HTR-8/SVneo (cell line): ENCODE measurements at regions not wholly inside any gene's neighbourhood (a gene's known extent, or its start where the extent isn't known, plus 50 kb on each side); places are given as distances from the start of the nearest gene placed in this dataset.
"Not testable (repeated sequence)": the region's sequence is repeated elsewhere in the genome, so short reads cannot be mapped to it uniquely, and the experiment has no call there.

Experiments used
- DNase-seq: peaks from one replicate; pipeline ENCODE4 v3.0.0; 2011; ENCODE audit warnings: low spot score, mixed read lengths; ENCODE audit not compliant: insufficient read length
- FAIRE-seq: peaks from 2 replicates; lab custom pipeline; 2011; peaks lifted over from hg19 to GRCh38; lab: Jason Lieb, UNC

DNA sequence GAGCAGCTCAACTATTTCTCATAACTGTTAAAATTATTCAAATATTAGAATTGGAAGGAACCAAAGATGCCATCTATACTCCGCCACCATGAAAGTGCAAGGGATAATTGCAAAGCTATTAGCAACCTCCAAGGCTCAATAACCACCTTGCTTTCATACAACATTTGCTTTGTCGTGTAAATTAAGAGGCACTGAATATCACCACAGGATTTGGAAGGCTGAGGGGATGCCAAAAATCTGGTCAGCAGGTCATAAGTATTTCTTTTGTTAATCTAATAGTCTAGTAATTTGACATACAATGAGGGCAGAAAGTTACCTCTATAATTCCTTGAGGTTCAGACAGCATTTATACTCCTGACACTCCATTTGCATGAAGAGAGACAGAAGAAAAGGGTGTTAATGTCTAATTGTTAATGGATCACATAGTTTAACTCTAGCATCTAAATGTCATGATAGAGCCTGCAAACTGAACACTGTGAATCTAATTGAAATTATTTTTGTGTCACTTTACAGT is 200.9 kb upstream of the DIAPH2 start:
- FAIRE-seq = no peak
- DNase-seq = no peak

DNA sequence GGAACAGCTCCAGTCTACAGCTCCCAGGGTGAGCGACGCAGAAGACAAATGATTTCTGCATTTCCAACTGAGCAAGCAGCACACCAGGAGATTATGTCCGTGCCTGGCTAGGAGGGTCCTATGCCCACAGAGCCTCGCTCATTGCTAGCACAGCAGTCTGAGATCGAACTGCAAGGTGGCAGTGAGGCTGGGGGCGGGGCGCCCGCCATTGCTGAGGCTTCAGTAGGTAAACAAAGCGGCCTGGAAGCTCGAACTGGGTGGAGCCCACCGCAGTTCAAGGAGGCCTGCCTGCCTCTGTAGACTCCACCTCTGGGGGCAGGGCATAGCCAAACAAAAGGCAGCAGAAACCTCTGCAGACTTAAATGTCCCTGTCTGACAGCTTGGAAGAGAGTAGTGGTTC is 198.0 kb upstream of the DIAPH2 start:
- DNase-seq, FAIRE-seq: not testable (repeated sequence)

DNA sequence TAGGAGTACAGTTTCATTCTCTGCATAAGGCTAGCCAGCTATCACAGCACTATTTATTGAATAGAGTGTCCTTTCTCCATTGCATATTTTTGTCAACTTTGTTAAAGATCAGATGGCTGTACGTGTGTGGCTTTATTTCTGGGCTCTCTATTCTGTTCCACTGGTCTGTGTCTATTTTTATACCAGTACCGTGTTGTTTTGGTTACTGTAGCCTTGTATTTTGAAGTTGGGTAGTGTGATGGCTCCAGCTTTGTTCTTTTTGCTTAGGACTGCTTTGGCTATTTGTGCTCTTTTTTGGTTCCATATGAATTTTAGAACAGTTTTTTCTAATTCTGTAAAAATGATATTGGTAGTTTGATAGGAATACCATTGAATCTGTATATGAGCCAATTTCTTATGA is 182.1 kb upstream of the DIAPH2 start:
- DNase-seq = no peak
- FAIRE-seq = no peak

DNA sequence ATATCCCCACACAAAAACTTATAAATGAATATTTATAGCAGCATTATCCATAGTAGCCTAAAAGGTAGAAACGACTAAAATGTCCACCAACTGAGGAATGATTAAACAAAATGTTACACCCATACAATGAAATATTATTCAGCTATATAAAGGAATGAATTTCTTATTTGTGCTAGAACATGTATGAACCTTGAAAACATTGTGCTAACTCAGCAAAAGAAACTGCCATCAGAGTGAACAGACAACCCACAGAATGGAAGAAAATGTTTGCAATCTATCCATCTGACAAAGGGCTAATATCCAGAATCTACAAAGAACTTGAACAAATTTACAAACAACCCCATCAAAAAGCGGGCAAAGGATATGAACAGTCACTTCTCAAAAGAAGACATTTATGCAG is 155.3 kb upstream of the DIAPH2 start:
- FAIRE-seq, DNase-seq: not testable (repeated sequence)

DNA sequence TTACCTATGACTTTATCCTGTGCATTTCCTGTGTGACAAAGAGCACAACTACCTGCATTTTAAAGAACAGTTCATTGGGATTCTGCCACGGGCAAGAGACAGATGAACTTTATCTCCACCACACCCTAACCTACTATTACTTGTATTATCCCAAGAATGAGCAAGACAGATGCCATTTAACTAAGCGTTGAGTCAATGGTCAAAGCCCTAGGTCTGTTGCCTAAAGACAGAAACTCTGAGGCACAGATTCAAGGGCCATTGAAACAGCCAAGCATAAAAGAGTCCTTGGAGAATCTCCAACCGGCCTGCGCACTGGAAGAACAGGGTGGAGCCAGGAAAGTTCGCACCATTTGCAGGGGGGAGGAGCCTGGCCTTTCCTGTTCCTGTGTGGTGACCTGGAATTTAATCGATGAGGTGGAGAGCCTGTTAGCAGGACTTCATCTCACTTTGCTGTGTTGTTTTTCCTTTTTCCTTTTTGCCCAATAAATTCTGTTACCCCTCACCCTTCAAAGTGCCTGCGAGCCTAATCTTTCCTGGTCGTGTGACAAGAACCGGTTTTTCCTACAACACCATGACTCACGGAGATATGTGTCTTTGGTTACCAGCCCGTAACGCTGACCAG is 146.4 kb upstream of the DIAPH2 start:
- no peak for DNase-seq

GRCh38 chrX:96540111-96540631 is 144.5 kb upstream of the DIAPH2 start:
- DNase-seq (no peak), FAIRE-seq (no peak)

More for the DNA sequence above, 146.4 kb upstream of the DIAPH2 start:
- FAIRE-seq = no peak

DNA sequence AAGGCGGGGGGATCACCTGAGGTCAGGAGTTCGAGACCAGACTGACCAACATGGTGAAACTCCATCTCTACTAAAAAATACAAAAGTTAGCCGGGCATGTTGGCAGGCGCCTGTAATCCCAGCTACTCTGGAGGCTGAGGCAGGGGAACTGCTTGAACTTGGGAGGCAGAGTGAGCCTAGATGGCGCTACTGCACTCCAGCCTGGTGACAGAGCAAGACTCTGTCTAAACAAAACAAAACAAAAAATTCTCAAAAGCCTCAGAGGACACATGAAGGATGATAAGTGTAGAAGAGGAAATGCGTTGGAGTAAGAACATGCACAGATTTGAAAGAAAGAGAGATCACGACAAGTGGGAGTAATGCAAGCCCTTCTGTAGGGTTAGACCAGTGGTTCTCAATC is 138.4 kb upstream of the DIAPH2 start:
- not testable (repeated sequence) for FAIRE-seq

DNA sequence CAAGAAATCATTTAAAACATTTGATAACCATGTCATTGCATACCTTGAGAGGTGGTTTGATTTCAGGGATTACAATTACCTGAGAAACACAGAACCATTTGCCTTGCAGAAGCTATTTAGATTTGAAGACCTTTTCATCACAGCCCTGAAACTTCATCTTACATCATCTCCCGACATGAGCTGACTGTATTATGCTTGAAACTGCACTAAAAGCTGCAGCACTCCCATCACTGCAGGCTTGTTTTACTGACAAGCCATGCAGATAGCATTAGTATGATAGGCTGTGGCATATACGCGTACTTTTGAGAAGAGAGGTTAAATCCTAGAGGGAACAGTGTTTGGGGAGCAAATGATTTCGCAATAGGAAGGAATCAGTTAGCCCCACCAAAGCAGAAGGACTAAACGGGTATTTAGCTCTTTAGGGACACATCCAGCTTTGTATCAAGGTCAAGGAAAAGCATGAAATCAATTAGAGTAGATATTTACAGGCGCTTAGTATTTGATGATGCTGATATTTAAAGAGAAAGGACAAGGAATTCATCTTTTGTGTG is 133.2 kb upstream of the DIAPH2 start:
- DNase-seq = no peak
- FAIRE-seq = no peak

More for the DNA sequence above, 138.4 kb upstream of the DIAPH2 start:
- not testable (repeated sequence) for DNase-seq

DNA sequence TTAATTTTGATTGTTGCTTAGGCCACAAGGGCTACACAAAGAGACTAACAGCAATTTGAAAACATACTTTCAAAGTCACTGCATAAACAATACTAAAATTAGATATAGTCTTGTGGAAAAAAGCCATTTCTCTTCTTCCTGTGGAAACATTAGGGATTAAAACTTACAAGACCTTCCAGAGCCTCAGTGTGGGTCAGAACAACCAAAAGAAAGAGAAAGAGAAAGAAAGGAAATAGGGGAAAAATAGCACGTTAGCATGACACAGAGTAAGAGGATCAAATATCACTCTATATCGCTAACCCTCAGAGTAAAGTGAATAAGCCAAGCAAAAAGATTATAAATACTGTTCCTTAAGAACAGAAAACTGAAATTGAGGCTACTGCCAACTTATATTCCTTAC is 127.8 kb upstream of the DIAPH2 start:
- no peak for FAIRE-seq
- DNase-seq = no peak

DNA sequence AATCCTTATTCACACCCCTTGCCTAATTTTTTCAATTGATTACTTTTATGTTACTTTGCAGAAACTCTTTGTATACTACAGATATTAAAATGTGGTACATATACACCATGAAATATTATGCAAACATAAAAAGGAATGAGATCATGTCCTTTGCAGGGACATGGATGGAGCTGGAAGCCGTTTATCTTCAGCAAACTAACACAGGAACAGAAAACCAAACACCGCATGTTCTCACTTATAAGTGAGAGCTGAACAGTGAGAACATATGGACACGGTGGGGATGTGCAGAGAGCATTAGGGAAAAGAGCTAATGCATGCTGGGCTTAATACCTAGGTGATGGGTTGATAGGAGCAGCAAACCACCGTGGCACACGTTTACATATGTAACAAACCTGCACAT is 123.5 kb upstream of the DIAPH2 start:
- not testable (repeated sequence) for FAIRE-seq, DNase-seq

DNA sequence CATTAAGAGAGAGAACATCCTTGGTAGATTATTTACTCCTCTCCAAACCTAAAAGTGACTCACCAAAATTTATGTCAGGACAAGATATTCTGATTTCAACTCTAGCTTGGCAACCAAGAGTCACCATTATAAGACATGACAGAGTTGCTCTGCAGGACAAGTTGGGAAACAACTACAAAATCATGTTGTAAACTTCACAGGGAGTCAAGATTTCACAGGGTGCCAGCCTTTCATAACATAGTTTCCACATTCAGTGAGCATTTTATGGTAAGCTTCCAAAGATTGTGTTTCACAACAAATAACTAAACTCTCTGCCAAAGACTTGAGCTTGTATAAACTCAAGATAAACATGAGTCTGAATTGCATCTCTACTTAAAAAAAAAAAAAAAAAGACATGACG is 121.0 kb upstream of the DIAPH2 start:
- no peak for FAIRE-seq

GRCh38 chrX:96564595-96564994 is 120.0 kb upstream of the DIAPH2 start:
- DNase-seq = no peak
- FAIRE-seq = no peak

More for the DNA sequence above, 121.0 kb upstream of the DIAPH2 start:
- no peak for DNase-seq

DNA sequence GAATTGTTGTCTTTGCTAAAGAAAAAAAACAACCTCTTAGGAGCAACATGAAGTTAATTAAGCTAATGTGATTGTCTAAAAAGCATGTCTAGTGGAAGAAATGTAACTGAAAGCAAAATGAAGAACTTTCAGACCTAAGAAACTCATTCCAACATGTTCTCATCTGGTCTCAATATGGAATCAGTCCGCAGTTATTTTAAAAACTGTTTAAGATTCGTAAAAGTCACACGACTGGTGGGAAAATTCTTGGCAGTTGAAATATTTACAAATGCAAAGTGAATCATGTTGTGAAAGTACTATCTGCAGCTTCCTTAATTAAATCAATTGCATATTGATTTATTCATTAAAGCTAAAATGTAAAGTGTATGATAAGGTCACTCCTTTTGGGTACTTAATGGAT is 117.8 kb upstream of the DIAPH2 start:
- FAIRE-seq (no peak), DNase-seq (no peak)

- no peak for FAIRE-seq
Measured at GRCh38 chrX:96568071-96568470, 116.6 kb upstream of the DIAPH2 start.

GRCh38 chrX:96569034-96569433 is 115.6 kb upstream of the DIAPH2 start:
- no peak for DNase-seq

More at GRCh38 chrX:96568071-96568470, 116.6 kb upstream of the DIAPH2 start:
- DNase-seq = no peak

GRCh38 chrX:96575011-96575410 is 109.6 kb upstream of the DIAPH2 start:
- no peak for FAIRE-seq
- no peak for DNase-seq

More at GRCh38 chrX:96569034-96569433, 115.6 kb upstream of the DIAPH2 start:
- no peak for FAIRE-seq

DNA sequence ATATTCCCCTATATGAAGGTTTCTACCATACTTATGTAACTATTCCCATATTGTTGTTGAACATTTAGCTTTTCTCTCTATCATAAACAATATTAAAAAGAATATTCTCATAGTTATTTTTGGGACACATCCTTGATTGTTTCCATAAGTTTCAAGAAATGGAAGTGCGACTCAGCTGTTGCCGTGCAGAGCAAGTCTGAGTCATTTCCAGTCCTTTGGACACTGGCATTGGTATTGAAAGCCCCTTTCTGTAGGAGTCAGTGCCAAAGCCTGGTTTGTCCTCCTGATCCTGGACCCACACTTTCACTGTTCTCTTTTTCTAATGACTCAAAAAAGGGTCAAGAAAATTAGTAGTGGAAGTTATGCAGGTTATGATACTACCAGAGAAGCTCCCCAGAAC is 108.3 kb upstream of the DIAPH2 start:
- FAIRE-seq = no peak
- no peak for DNase-seq

DNA sequence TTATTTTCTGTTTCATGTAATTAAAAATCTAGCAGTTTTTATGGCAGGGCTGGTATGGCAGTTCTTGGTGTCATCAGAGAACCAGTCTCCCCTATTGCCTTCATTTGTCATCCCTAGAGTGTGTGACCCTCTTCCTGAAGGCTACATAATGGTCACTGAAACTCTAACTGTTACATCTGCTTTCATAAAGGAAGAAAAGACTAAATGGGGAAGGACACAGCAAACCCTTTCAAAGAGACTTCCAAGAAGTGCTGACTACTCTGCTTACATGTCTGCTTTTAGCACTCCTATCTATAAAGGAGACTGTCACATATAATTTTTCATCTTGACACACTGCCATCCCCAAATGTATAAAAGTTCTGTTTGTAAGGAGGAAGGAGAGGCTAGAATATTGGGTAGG is 105.9 kb upstream of the DIAPH2 start:
- no peak for DNase-seq
- FAIRE-seq = no peak

DNA sequence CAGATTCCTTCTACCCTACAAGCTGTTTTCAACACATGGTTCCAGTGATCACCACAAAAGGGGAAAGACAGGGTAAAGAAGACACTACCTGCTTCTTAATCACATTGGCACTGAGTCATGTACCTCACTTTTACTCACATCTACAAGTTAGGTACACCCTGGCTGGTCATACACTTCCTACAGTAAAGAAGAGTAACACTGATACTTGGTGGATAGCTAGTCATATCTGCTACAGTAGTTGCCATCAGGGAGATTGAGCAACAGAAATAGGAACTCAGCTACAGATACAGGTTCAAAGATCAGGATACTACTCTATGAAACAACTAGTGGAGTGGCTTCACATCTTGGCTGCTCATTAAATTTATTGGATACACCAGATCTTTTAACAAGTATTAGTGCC is 105.4 kb upstream of the DIAPH2 start:
- DNase-seq (no peak), FAIRE-seq (no peak)

DNA sequence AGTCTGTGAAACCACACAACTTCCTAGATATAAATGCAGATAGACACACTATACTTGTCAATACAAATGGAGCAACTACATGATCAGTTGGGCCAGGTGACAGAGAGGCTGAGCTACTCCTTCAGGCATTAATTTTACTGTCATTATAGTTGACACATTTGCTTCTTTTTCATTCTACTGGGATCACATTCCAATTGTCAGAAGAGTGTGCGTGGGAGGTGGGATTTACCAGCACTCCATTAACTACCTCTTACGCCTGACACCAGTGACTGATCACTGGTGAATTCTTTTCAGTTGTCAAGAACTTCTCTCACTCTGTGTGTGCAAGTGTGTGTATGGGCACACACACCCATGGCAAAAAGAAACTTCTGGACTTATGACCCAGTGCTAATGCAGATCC is 94.2 kb upstream of the DIAPH2 start:
- DNase-seq (no peak), FAIRE-seq (no peak)

DNA sequence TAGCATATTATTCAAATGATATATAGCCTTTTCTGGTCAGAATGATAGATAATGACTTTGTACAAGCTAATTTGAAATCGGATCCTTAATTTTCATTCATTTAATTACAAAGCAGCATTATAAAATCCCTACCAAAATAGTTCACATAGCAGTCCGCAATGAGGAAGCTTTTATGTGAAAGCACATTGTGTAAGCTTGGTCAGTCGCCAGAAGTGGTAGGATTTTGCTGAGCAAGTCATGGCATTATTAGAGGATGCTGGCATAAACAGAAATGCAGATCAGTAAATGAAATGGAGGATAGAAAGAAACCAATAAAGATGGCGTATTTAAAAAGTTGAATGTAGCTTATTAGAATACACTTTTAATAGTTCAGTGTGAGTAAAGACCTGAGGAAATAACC is 93.2 kb upstream of the DIAPH2 start:
- FAIRE-seq = no peak
- no peak for DNase-seq

DNA sequence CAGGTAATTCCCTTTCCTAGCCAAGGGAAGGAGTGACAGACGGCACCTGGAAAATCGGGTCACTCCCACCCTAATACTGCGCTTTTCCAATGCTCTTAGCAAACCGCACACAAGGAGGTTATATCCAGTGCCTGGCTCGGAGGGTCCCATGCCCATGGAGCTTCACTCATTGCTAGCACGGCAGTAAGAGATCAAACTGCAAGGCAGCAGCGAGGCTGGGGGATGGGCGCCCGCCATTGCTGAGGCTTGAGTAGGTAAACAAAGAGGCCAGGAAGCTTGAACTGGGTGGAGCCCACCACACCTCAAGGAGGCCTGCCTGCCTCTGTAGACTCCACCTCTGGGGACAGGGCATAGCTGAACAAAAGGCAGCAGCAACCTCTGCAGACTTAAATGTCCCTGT is 86.8 kb upstream of the DIAPH2 start:
- DNase-seq = not testable (repeated sequence)

More for the DNA sequence above, 86.8 kb upstream of the DIAPH2 start:
- not testable (repeated sequence) for FAIRE-seq
